AG09309 (cell line): ENCODE measurements at regions not wholly inside any gene's neighbourhood (a gene's known extent, or its start where the extent isn't known, plus 50 kb on each side); places are given as distances from the start of the nearest gene placed in this dataset.
"Not testable (repeated sequence)": the region's sequence is repeated elsewhere in the genome, so short reads cannot be mapped to it uniquely, and the experiment has no call there.

Experiments used
- DNase-seq: peaks from one replicate; pipeline ENCODE4 v3.0.0-alpha.2; 2010; ENCODE audit warnings: low read depth
- H3K4me3 ChIP-seq: 2 replicates; pipeline ENCODE4 v1.5.1; 2011; ENCODE audit warnings: mild to moderate bottlenecking, low read depth, low read length, moderate library complexity; ENCODE audit not compliant: control insufficient read depth
- TF ChIP-seq, protein P1 (sequence below): IDR thresholded peaks from 2 replicates; pipeline ENCODE4 v1.5.1; 2011; ENCODE audit warnings: mild to moderate bottlenecking, low read depth, low read length, inconsistent platforms; ENCODE audit not compliant: insufficient read depth, control insufficient read depth; ENCODE audit errors: missing control alignments

GRCh38 chr2:58473165-58473564 lies 232.0 kb upstream of the FANCL start:
- no peak for DNase-seq
- no peak overlapping the region for H3K4me3 ChIP-seq
- TF ChIP-seq, protein P1, sequence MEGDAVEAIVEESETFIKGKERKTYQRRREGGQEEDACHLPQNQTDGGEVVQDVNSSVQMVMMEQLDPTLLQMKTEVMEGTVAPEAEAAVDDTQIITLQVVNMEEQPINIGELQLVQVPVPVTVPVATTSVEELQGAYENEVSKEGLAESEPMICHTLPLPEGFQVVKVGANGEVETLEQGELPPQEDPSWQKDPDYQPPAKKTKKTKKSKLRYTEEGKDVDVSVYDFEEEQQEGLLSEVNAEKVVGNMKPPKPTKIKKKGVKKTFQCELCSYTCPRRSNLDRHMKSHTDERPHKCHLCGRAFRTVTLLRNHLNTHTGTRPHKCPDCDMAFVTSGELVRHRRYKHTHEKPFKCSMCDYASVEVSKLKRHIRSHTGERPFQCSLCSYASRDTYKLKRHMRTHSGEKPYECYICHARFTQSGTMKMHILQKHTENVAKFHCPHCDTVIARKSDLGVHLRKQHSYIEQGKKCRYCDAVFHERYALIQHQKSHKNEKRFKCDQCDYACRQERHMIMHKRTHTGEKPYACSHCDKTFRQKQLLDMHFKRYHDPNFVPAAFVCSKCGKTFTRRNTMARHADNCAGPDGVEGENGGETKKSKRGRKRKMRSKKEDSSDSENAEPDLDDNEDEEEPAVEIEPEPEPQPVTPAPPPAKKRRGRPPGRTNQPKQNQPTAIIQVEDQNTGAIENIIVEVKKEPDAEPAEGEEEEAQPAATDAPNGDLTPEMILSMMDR = no peak

GRCh38 chr2:58466804-58467203 lies 225.7 kb upstream of the FANCL start:
- H3K4me3 ChIP-seq = no peak overlapping the region
- no peak for DNase-seq
- TF ChIP-seq, protein P1 = no peak

DNA sequence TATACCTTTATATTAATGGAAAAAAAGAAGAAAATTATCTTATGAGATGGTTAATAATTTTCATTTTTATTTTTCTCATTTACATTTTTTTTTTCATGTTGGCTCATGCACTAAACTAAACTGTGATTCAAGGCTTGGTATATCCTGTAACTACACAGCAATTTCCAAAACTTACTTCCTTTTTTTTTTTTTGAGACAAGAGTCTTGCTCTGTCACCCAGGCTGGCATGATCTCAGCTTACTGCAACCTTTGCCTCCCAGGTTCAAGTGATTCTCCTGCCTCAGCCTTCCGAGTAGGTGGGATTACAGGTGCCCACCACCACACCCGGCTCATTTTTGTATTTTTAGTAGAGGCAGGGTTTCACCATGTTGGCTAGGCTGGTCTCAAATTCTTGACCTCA lies 224.9 kb upstream of the FANCL start:
- DNase-seq = not testable (repeated sequence)

DNA sequence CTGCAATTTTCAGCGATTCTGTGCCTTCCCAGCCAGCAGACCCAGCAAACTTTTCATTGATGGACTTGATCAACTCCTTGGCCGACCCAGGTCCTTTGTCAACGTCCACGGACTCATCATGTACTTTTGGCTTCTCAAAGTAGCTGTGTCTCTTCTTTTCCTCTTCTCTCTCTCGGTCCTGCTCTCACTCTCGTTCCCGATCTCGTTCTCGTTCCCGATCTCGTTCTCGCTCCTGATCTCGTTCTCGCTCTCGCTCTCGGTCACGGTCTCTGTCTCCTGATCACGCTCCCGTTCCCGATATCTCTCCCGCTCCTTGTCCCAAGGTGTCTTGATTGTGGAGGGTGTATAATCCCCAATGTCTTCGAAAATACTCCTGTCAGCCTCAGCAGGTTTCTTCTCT lies 219.5 kb upstream of the FANCL start:
- no peak overlapping the region for H3K4me3 ChIP-seq
- DNase-seq = no peak
- TF ChIP-seq, protein P1 = no peak

More for the DNA sequence above, 224.9 kb upstream of the FANCL start:
- H3K4me3 ChIP-seq = not testable (repeated sequence)

- DNase-seq = no peak
- TF ChIP-seq, protein P1 = no peak
- no peak overlapping the region for H3K4me3 ChIP-seq
Measured at GRCh38 chr2:58449286-58450010, 208.3 kb upstream of the FANCL start.

GRCh38 chr2:58448845-58449244 lies 207.7 kb upstream of the FANCL start:
- TF ChIP-seq, protein P1 = no peak
- no peak overlapping the region for H3K4me3 ChIP-seq
- no peak for DNase-seq

GRCh38 chr2:58448065-58448507 lies 207.0 kb upstream of the FANCL start:
- peak; percentile 31 for DNase-seq
- TF ChIP-seq, protein P1 = peak; percentile 67
- H3K4me3 ChIP-seq = no peak overlapping the region
